Smooth muscle cell of the brain vasculature (primary cell): ENCODE measurements at regions not wholly inside any gene's neighbourhood (a gene's known extent, or its start where the extent isn't known, plus 50 kb on each side); places are given as distances from the start of the nearest gene placed in this dataset.

Source experiments
- DNase-seq: peaks from one replicate; pipeline ENCODE4 v3.0.0-alpha.2; 2012; ENCODE audit warnings: low read depth, low spot score

- DNase-seq = no peak
These were observed 156.6 kb upstream of the UBE2E2 start for GRCh38 chr3:23046536-23046935.

- DNase-seq = no peak
These were observed 151.6 kb upstream of the UBE2E2 start for GRCh38 chr3:23051240-23052140.

- no peak for DNase-seq
These were observed 150.9 kb upstream of the UBE2E2 start for GRCh38 chr3:23052208-23052607.

- no peak for DNase-seq
These were observed 150.5 kb upstream of the UBE2E2 start for GRCh38 chr3:23052620-23053019.

GRCh38 chr3:23055733-23056376, 147.3 kb upstream of the UBE2E2 start:
- peak; percentile 32 for DNase-seq

- DNase-seq = no peak
These were observed 140.5 kb upstream of the UBE2E2 start for GRCh38 chr3:23062582-23062981.

GRCh38 chr3:23062982-23063381, 140.1 kb upstream of the UBE2E2 start:
- DNase-seq = no peak

- no peak for DNase-seq
These were observed 136.0 kb upstream of the UBE2E2 start for GRCh38 chr3:23067116-23067515.

- DNase-seq = no peak
These were observed 135.0 kb upstream of the UBE2E2 start for GRCh38 chr3:23068016-23068728.

- DNase-seq = no peak
These were observed 131.8 kb upstream of the UBE2E2 start for GRCh38 chr3:23071296-23071695.

GRCh38 chr3:23071758-23072157, 131.4 kb upstream of the UBE2E2 start:
- no peak for DNase-seq

GRCh38 chr3:23072693-23073092, 130.4 kb upstream of the UBE2E2 start:
- DNase-seq = no peak

GRCh38 chr3:23073724-23074305, 129.3 kb upstream of the UBE2E2 start:
- DNase-seq = no peak

- no peak for DNase-seq
These were observed 127.6 kb upstream of the UBE2E2 start for GRCh38 chr3:23075496-23075895.

GRCh38 chr3:23076437-23076836, 126.7 kb upstream of the UBE2E2 start:
- no peak for DNase-seq

- no peak for DNase-seq
These were observed 126.0 kb upstream of the UBE2E2 start for GRCh38 chr3:23077126-23077525.

- DNase-seq = no peak
These were observed 124.4 kb upstream of the UBE2E2 start for GRCh38 chr3:23078735-23079134.

- no peak for DNase-seq
These were observed 123.2 kb upstream of the UBE2E2 start for GRCh38 chr3:23079976-23080375.

GRCh38 chr3:23083701-23084100, 119.4 kb upstream of the UBE2E2 start:
- DNase-seq = no peak

GRCh38 chr3:23084367-23084766, 118.8 kb upstream of the UBE2E2 start:
- no peak for DNase-seq

- DNase-seq = peak; percentile 21
These were observed 117.9 kb upstream of the UBE2E2 start for GRCh38 chr3:23085261-23085660.

GRCh38 chr3:23086331-23086730, 116.8 kb upstream of the UBE2E2 start:
- no peak for DNase-seq
